ENCODE measurements at regions not wholly inside any gene's neighbourhood (a gene's known extent, or its start where the extent isn't known, plus 50 kb on each side); places are given as distances from the start of the nearest gene placed in this dataset.

GRCh38 chr6:2505624-2506023 lies 245.1 kb downstream of the MYLK4 start:
- DNase-seq (ENCODE audit: low read depth) = no peak

- DNase-seq (ENCODE audit: low read depth) = no peak
Measured at GRCh38 chr6:2504495-2505064, 246.1 kb downstream of the MYLK4 start.

- DNase-seq (ENCODE audit: low read depth) = peak; percentile 4
Measured at GRCh38 chr6:2503816-2504494, 246.8 kb downstream of the MYLK4 start.

GRCh38 chr6:2502998-2503674 lies 247.6 kb downstream of the MYLK4 start:
- DNase-seq (ENCODE audit: low read depth) = no peak

GRCh38 chr6:2502096-2502997 lies 248.4 kb downstream of the MYLK4 start:
- DNase-seq (ENCODE audit: low read depth) = no peak

- DNase-seq (ENCODE audit: low read depth) = peak; percentile 66
Measured at GRCh38 chr6:2497922-2498623, 252.6 kb downstream of the MYLK4 start.

GRCh38 chr6:2496291-2496690 lies 250.9 kb upstream of the GMDS start:
- no peak for DNase-seq (ENCODE audit: low read depth)

GRCh38 chr6:2492686-2493523 lies 247.5 kb upstream of the GMDS start:
- no peak for DNase-seq (ENCODE audit: low read depth)

- no peak for DNase-seq (ENCODE audit: low read depth)
Measured at GRCh38 chr6:2491137-2491536, 245.7 kb upstream of the GMDS start.

- no peak for DNase-seq (ENCODE audit: low read depth)
Measured at GRCh38 chr6:2488578-2488977, 243.2 kb upstream of the GMDS start.

- DNase-seq (ENCODE audit: low read depth) = no peak
Measured at GRCh38 chr6:2485116-2485515, 239.7 kb upstream of the GMDS start.

GRCh38 chr6:2482773-2483172 lies 237.4 kb upstream of the GMDS start:
- no peak for DNase-seq (ENCODE audit: low read depth)

GRCh38 chr6:2481307-2481706 lies 235.9 kb upstream of the GMDS start:
- no peak for DNase-seq (ENCODE audit: low read depth)

- no peak for DNase-seq (ENCODE audit: low read depth)
Measured at GRCh38 chr6:2480267-2480966, 235.0 kb upstream of the GMDS start.

GRCh38 chr6:2478200-2478599 lies 232.8 kb upstream of the GMDS start:
- no peak for DNase-seq (ENCODE audit: low read depth)

GRCh38 chr6:2477666-2478065 lies 232.3 kb upstream of the GMDS start:
- DNase-seq (ENCODE audit: low read depth) = no peak

- no peak for DNase-seq (ENCODE audit: low read depth)
Measured at GRCh38 chr6:2477250-2477649, 231.8 kb upstream of the GMDS start.

- DNase-seq (ENCODE audit: low read depth) = no peak
Measured at GRCh38 chr6:2476376-2476775, 231.0 kb upstream of the GMDS start.

GRCh38 chr6:2471472-2471871 lies 226.1 kb upstream of the GMDS start:
- no peak for DNase-seq (ENCODE audit: low read depth)

GRCh38 chr6:2469428-2469827 lies 224.0 kb upstream of the GMDS start:
- no peak for DNase-seq (ENCODE audit: low read depth)
